ENCODE measurements at regions not wholly inside any gene's neighbourhood (a gene's known extent, or its start where the extent isn't known, plus 50 kb on each side); places are given as distances from the start of the nearest gene placed in this dataset.

- no peak overlapping the region for H3K4me3 ChIP-seq (ENCODE audit: low read length)
- no peak for TF ChIP-seq CTCF (IDR thresholded peaks at IDR 0.05; ENCODE audit: insufficient read depth, low read depth, low read length, missing control alignments)
- no peak for DNase-seq (ENCODE audit: low read depth)
Measured at GRCh38 chr9:1151691-1152090, 101.5 kb downstream of the DMRT2 start.

GRCh38 chr9:1152171-1152570 lies 102.0 kb downstream of the DMRT2 start:
- TF ChIP-seq CTCF (IDR thresholded peaks at IDR 0.05; ENCODE audit: insufficient read depth, low read depth, low read length, missing control alignments), result no peak
- DNase-seq (ENCODE audit: low read depth), result no peak
- no peak overlapping the region for H3K4me3 ChIP-seq (ENCODE audit: low read length)

GRCh38 chr9:1154739-1155138 lies 104.6 kb downstream of the DMRT2 start:
- H3K4me3 ChIP-seq (ENCODE audit: low read length), result no peak overlapping the region
- no peak for TF ChIP-seq CTCF (IDR thresholded peaks at IDR 0.05; ENCODE audit: insufficient read depth, low read depth, low read length, missing control alignments)
- no peak for DNase-seq (ENCODE audit: low read depth)

GRCh38 chr9:1155602-1156001 lies 105.4 kb downstream of the DMRT2 start:
- TF ChIP-seq CTCF (IDR thresholded peaks at IDR 0.05; ENCODE audit: insufficient read depth, low read depth, low read length, missing control alignments), result no peak
- DNase-seq (ENCODE audit: low read depth), result no peak
- H3K4me3 ChIP-seq (ENCODE audit: low read length), result no peak overlapping the region

- no peak overlapping the region for H3K4me3 ChIP-seq (ENCODE audit: low read length)
- no peak for DNase-seq (ENCODE audit: low read depth)
- TF ChIP-seq CTCF (IDR thresholded peaks at IDR 0.05; ENCODE audit: insufficient read depth, low read depth, low read length, missing control alignments), result no peak
Measured at GRCh38 chr9:1156794-1157550, 106.8 kb downstream of the DMRT2 start.

- no peak for DNase-seq (ENCODE audit: low read depth)
- no peak for TF ChIP-seq CTCF (IDR thresholded peaks at IDR 0.05; ENCODE audit: insufficient read depth, low read depth, low read length, missing control alignments)
- no peak overlapping the region for H3K4me3 ChIP-seq (ENCODE audit: low read length)
Measured at GRCh38 chr9:1157836-1158235, 107.7 kb downstream of the DMRT2 start.

GRCh38 chr9:1170918-1171317 lies 120.8 kb downstream of the DMRT2 start:
- DNase-seq (ENCODE audit: low read depth), result no peak
- TF ChIP-seq CTCF (IDR thresholded peaks at IDR 0.05; ENCODE audit: insufficient read depth, low read depth, low read length, missing control alignments), result no peak
- no peak overlapping the region for H3K4me3 ChIP-seq (ENCODE audit: low read length)
